ENCODE measurements at regions not wholly inside any gene's neighbourhood (a gene's known extent, or its start where the extent isn't known, plus 50 kb on each side); places are given as distances from the start of the nearest gene placed in this dataset.

- TF ChIP-seq CTCF (IDR thresholded peaks at IDR 0.05): no peak
- no peak for TF ChIP-seq POLR2AphosphoS5 (IDR thresholded peaks at IDR 0.05)
- TF ChIP-seq POLR2A (IDR thresholded peaks at IDR 0.05; ENCODE audit: low read depth): no peak
- no peak for TF ChIP-seq EP300 (IDR thresholded peaks at IDR 0.05)
Observed at GRCh38 chr14:99043756-99044155, 228.2 kb downstream of the BCL11B start.
